Right lobe of liver (tissue), 6 donors: ENCODE measurements at regions not wholly inside any gene's neighbourhood (a gene's known extent, or its start where the extent isn't known, plus 50 kb on each side); places are given as distances from the start of the nearest gene placed in this dataset.

ENCODE experiments used
- ATAC-seq, 4 donors: fragments of 200-7000 bp; cut with Tn5 transposase; one replicate each; pipeline ENCODE4 v1.9.1; 2020; ENCODE audit warnings: mild to moderate bottlenecking in 4 of 4, moderate library complexity in 4 of 4
- DNase-seq, 3 donors: peaks; one replicate each; pipeline ENCODE4 v3.0.0-alpha.2; 2020
- H3K27ac ChIP-seq, 3 donors: fragments of 200-600 bp; one replicate each; pipeline ENCODE4 v1.8.0; 2022
- H3K27me3 ChIP-seq, 2 donors: fragments of 200-600 bp; one replicate each; pipeline ENCODE4 v1.8.0; 2022
- H3K36me3 ChIP-seq, 4 donors: fragments of 200-600 bp; sonication (generic) in 1 of 4; one replicate each; pipeline versions ENCODE4 v1.5.1 to v1.8.0; 2017 to 2022; ENCODE audit warnings: control low read depth in 1 of 4
- H3K4me1 ChIP-seq, 4 donors: fragments of 200-600 bp; sonication (generic) in 1 of 4; one replicate each; pipeline versions ENCODE4 v1.5.1 to v1.8.0; 2017 to 2022; ENCODE audit warnings: control low read depth in 1 of 4
- H3K4me3 ChIP-seq, 3 donors: fragments of 200-600 bp; one replicate each; pipeline ENCODE4 v1.8.0; 2022
- H3K9me3 ChIP-seq, 4 donors: fragments of 200-600 bp; sonication (generic) in 1 of 4; one replicate each; pipeline versions ENCODE4 v1.5.1 to v1.8.0; 2017 to 2022; ENCODE audit warnings: control low read depth in 1 of 4
- POLR2A ChIP-seq: fragments of 450-650 bp; IDR thresholded peaks from one replicate; pipeline ENCODE4 v1.6.1; 2017; ENCODE audit warnings: antibody characterized with exemption, mild to moderate bottlenecking
- WGBS: methylation state at CpG from one replicate; pipeline ENCODE4 v1.1.6; 2018; ENCODE audit warnings: low coverage, low lambda C conversion rate; ENCODE audit not compliant: insufficient coverage; ENCODE audit errors: missing lambda C conversion rate; 5-methylcytosine and 5-hydroxymethylcytosine counted together
- intact Hi-C, 2 donors: fragments of 100-400 bp; cut with DNase I; formaldehyde crosslinking; loops; one replicate each; pipeline versions ENCODE4 v1.11.2 to v1.14.1; 2022
- TF ChIP-seq, protein P1 (sequence below), 4 donors: fragments of 200-600 bp in 3 of 4; fragments of 450-650 bp in 1 of 4; IDR thresholded peaks; one replicate each; pipeline versions ENCODE4 v1.5.1 to v1.8.0; 2016 to 2022; ENCODE audit warnings: antibody characterized with exemption in 4 of 4, mild to moderate bottlenecking in 2 of 4
- donor health status: DM: no; HTN: yes; CAD: no.
- donor health status: DM: no; HTN: no; CAD: no.
- donor health status: DM: no; HTN: no; CAD: no.
- donor health status: DM: no; HTN: yes; CAD: no.
- donor health status: DM: no; HTN: yes; CAD: no.

DNA sequence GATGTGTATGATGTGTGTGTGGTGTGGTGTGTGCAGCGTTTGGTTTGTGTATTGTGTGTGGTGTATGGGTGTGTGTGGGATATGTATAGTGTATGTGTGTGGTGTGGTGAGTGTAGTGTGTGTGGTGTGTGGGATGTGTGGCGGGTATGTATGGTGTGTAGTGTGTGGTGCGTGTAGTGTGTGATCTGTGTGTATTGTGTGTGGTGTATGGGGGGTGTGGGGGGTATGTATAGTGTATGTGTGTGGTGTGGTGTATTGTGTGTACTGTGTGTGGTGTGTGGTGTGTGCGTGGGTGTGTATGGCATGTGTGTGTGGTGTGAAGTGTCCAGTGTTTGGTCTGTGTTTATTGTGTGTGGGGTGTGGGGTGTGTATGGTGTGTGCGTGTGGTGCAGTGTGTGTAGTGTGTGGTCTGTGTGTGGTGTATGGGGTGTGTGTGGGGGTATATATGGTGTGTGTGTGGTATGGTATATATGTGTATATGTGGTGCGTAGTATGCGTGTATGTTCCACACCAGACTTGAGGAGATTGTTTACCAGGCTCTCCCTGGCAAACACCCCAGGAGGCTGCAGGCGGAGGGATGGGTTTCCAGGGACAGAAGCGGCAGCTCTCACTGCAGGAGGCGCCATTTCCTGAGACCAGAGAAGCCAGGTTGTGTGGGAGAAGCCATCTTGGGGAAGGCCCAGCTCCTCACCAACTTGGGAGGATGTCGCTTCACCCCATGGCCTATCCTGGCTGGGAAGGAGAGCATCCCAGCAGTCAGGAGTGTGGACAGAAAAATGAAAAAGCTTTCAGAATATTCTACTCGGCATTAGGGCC, 138.1 kb downstream of the NXNL2 start:
- DNase-seq (no peak), ATAC-seq (no peak)

GRCh38 chr9:88673886-88674285, 138.9 kb downstream of the NXNL2 start:
- Histone ChIP-seq H3K9me3 (no peaks in the 10 kb centered on the region), H3K36me3 (no peaks in the 10 kb centered on the region), H3K4me1 (no peaks in the 10 kb centered on the region), H3K4me3 (no peak overlapping the region), H3K27me3 (no peaks in the 10 kb centered on the region), H3K27ac (no peak overlapping the region)
- TF ChIP-seq POLR2A, result no peak
- TF ChIP-seq, protein P1, sequence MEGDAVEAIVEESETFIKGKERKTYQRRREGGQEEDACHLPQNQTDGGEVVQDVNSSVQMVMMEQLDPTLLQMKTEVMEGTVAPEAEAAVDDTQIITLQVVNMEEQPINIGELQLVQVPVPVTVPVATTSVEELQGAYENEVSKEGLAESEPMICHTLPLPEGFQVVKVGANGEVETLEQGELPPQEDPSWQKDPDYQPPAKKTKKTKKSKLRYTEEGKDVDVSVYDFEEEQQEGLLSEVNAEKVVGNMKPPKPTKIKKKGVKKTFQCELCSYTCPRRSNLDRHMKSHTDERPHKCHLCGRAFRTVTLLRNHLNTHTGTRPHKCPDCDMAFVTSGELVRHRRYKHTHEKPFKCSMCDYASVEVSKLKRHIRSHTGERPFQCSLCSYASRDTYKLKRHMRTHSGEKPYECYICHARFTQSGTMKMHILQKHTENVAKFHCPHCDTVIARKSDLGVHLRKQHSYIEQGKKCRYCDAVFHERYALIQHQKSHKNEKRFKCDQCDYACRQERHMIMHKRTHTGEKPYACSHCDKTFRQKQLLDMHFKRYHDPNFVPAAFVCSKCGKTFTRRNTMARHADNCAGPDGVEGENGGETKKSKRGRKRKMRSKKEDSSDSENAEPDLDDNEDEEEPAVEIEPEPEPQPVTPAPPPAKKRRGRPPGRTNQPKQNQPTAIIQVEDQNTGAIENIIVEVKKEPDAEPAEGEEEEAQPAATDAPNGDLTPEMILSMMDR (IDR thresholded peaks at IDR 0.05), result no peak
- intact Hi-C loops, result no loop called here
- 80% methylated on average over 2 of the region's 2 CpGs for WGBS
- ATAC-seq, result no peak
- no peak for DNase-seq

More for the DNA sequence above, 138.1 kb downstream of the NXNL2 start:
- Histone ChIP-seq H3K9me3 (no peaks in the 10 kb centered on the region), H3K27ac (no peak overlapping the region), H3K36me3 (no peaks in the 10 kb centered on the region), H3K4me3 (no peak overlapping the region), H3K27me3 (no peaks in the 10 kb centered on the region), H3K4me1 (no peaks in the 10 kb centered on the region)
- TF ChIP-seq POLR2A, result no peak
- intact Hi-C loops, result no loop called here
- 82% methylated on average over 8 of the region's 12 CpGs for WGBS

- no peaks in the 10 kb centered on the region for H3K36me3 ChIP-seq
- no peaks in the 10 kb centered on the region for H3K27me3 ChIP-seq
- no peak overlapping the region for H3K4me3 ChIP-seq
- TF ChIP-seq POLR2A, result no peak
- TF ChIP-seq, protein P1 (IDR thresholded peaks at IDR 0.05), result no peak
- ATAC-seq, result no peak
- intact Hi-C loops, result no loop called here
- H3K4me1 ChIP-seq, result no peaks in the 10 kb centered on the region
- WGBS, result 81% methylated on average over 3 of the region's 3 CpGs
- no peak for DNase-seq
- no peaks in the 10 kb centered on the region for H3K9me3 ChIP-seq
- H3K27ac ChIP-seq, result no peak overlapping the region
Measured at GRCh38 chr9:88676644-88677043, 141.7 kb downstream of the NXNL2 start.

DNA sequence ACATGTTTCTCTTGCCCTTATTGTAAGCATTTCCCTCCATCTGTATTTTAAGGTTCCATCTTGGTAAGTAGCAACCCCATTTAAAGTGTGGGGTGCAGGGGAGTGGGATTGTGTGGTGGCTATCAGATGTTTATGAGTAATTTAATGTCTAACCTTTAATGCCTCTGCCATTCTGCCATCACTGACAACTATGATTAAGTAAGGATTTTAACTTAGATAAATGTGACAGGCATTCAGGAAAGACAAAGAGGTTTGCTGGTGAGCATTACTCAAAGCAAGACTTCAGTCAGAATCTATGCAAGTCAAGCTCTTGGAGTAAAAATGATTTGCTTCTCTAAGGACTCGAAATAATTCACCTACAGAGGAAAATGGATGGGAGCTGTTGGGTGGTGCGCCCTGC, 143.0 kb downstream of the NXNL2 start:
- intact Hi-C loops, result no loop called here
- DNase-seq, result no peak
- Histone ChIP-seq H3K27me3 (no peaks in the 10 kb centered on the region), H3K4me1 (no peaks in the 10 kb centered on the region), H3K4me3 (no peak overlapping the region), H3K36me3 (no peaks in the 10 kb centered on the region), H3K9me3 (no peaks in the 10 kb centered on the region), H3K27ac (no peak overlapping the region)
- 85% methylated on average over 2 of the region's 2 CpGs for WGBS
- TF ChIP-seq, protein P1 (IDR thresholded peaks at IDR 0.05), result no peak
- TF ChIP-seq POLR2A, result no peak
- ATAC-seq, result no peak

DNA sequence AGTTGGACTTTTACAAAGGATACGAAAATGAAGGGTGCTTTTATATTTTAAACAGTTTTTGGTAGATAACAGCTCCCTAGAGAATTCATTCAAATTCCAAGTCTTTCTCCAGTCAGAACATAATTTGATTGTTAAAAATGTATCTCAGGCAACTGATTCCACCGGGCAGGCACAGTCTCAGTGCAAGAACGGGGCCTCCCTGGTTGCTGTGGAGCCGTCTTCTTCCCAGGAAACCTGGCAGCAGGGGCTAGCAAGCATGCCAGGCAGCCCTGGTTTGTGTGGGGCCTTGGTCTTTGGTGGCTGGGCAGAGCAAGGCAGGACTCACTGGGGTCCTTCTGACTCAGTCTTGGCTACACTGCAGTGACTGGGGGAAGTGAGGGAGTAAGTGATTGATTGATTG, 143.5 kb downstream of the NXNL2 start:
- ATAC-seq, result no peak

More for the DNA sequence above, 143.5 kb downstream of the NXNL2 start:
- no peak overlapping the region for H3K4me3 ChIP-seq
- H3K9me3 ChIP-seq, result no peaks in the 10 kb centered on the region
- TF ChIP-seq, protein P1 (IDR thresholded peaks at IDR 0.05), result no peak
- no peak for TF ChIP-seq POLR2A
- DNase-seq, result no peak
- no peaks in the 10 kb centered on the region for H3K4me1 ChIP-seq
- intact Hi-C loops, result no loop called here
- H3K36me3 ChIP-seq, result no peaks in the 10 kb centered on the region
- no peak overlapping the region for H3K27ac ChIP-seq
- WGBS, result 70% methylated on average over 4 of the region's 4 CpGs
- H3K27me3 ChIP-seq, result no peaks in the 10 kb centered on the region
